ENCODE measurements at regions not wholly inside any gene's neighbourhood (a gene's known extent, or its start where the extent isn't known, plus 50 kb on each side); places are given as distances from the start of the nearest gene placed in this dataset.
"Not testable (repeated sequence)": the region's sequence is repeated elsewhere in the genome, so short reads cannot be mapped to it uniquely, and the experiment has no call there.

GRCh38 chr6:27667657-27668441, 194.9 kb upstream of the ZNF184 start:
- H3K4me3 ChIP-seq (ENCODE audit: low read depth, low read length) = no peak overlapping the region

DNA sequence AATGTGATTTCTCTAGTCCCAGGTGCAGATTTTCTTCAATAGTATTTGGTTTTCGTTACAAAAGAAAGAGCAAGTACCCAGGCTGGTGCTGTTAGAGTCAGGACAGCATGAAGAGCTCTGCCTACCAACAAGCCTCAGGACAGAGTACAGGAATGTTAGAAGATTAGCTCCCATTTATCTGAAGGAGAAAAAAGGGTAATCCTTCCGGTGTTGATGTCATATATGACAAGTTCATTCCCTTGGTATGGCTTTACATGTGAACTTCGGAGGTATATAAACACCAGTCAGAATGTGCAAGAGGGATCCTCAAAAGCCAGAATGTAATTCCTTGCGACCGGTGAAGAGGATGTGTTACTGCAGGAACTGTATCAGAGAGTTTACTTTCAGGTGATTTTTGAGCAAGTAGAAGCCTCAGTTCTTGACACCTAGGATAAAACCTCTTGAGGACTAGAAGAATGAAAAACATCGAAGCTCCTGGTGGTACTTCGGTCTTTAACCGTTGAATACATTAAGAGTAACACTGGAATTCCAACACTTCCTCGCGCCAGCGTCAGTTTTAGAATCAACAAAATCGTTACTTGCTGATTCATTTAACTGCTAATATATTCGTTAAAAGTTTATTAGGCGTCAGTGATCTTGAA, 194.2 kb upstream of the ZNF184 start:
- Histone ChIP-seq H3K36me3 (ENCODE audit: control insufficient read depth, insufficient read depth, low read length) (no peaks in the 10 kb centered on the region), H3K9ac (no peak overlapping the region), H3K4me3 (ENCODE audit: low read depth, low read length) (no peak overlapping the region), H2AFZ (no peak overlapping the region), H3K9me3 (ENCODE audit: control insufficient read depth, low read length) (no peaks in the 10 kb centered on the region), H3K4me1 (no peaks in the 10 kb centered on the region), H3K4me2 (ENCODE audit: low read length) (no peak overlapping the region), H3K79me2 (no peaks in the 10 kb centered on the region), H3K27ac (no peak overlapping the region), H3K27me3 (ENCODE audit: control insufficient read depth, insufficient read depth, low read length) (peaks cover 21% of the 10 kb centered on the region)
- no peak for TF ChIP-seq CTCF (IDR thresholded peaks at IDR 0.05)

More at GRCh38 chr6:27667657-27668441, 194.9 kb upstream of the ZNF184 start:
- no peak overlapping the region for H3K9ac ChIP-seq
- peaks cover 21% of the 10 kb centered on the region for H3K27me3 ChIP-seq (ENCODE audit: control insufficient read depth, insufficient read depth, low read length)
- no peaks in the 10 kb centered on the region for H3K79me2 ChIP-seq
- no peaks in the 10 kb centered on the region for H3K4me1 ChIP-seq
- H3K9me3 ChIP-seq (ENCODE audit: control insufficient read depth, low read length) = no peaks in the 10 kb centered on the region
- H2AFZ ChIP-seq = no peak overlapping the region
- H3K27ac ChIP-seq = no peak overlapping the region
- H3K36me3 ChIP-seq (ENCODE audit: control insufficient read depth, insufficient read depth, low read length) = no peaks in the 10 kb centered on the region
- H3K4me2 ChIP-seq (ENCODE audit: low read length) = no peak overlapping the region
- no peak for TF ChIP-seq CTCF (IDR thresholded peaks at IDR 0.05)

GRCh38 chr6:27662769-27663168, 189.9 kb upstream of the ZNF184 start:
- Histone ChIP-seq H3K79me2 (no peaks in the 10 kb centered on the region), H3K36me3 (ENCODE audit: control insufficient read depth, insufficient read depth, low read length) (no peaks in the 10 kb centered on the region), H3K4me1 (no peaks in the 10 kb centered on the region), H2AFZ (no peak overlapping the region), H3K9me3 (ENCODE audit: control insufficient read depth, low read length) (no peaks in the 10 kb centered on the region), H3K4me3 (ENCODE audit: low read depth, low read length) (no peak overlapping the region), H3K4me2 (ENCODE audit: low read length) (no peak overlapping the region), H3K27ac (no peak overlapping the region), H3K27me3 (ENCODE audit: control insufficient read depth, insufficient read depth, low read length) (peaks cover 12% of the 10 kb centered on the region), H3K9ac (no peak overlapping the region)
- TF ChIP-seq CTCF (IDR thresholded peaks at IDR 0.05) = no peak

- not testable (repeated sequence) for H3K79me2 ChIP-seq; H3K9me3 ChIP-seq (ENCODE audit: control insufficient read depth, low read length); H3K4me3 ChIP-seq (ENCODE audit: low read depth, low read length); H3K4me2 ChIP-seq (ENCODE audit: low read length); H2AFZ ChIP-seq; H3K27me3 ChIP-seq (ENCODE audit: control insufficient read depth, insufficient read depth, low read length); H3K4me1 ChIP-seq; H3K27ac ChIP-seq; H3K36me3 ChIP-seq (ENCODE audit: control insufficient read depth, insufficient read depth, low read length); H3K9ac ChIP-seq
Measured at GRCh38 chr6:27662212-27662611, 189.3 kb upstream of the ZNF184 start.

DNA sequence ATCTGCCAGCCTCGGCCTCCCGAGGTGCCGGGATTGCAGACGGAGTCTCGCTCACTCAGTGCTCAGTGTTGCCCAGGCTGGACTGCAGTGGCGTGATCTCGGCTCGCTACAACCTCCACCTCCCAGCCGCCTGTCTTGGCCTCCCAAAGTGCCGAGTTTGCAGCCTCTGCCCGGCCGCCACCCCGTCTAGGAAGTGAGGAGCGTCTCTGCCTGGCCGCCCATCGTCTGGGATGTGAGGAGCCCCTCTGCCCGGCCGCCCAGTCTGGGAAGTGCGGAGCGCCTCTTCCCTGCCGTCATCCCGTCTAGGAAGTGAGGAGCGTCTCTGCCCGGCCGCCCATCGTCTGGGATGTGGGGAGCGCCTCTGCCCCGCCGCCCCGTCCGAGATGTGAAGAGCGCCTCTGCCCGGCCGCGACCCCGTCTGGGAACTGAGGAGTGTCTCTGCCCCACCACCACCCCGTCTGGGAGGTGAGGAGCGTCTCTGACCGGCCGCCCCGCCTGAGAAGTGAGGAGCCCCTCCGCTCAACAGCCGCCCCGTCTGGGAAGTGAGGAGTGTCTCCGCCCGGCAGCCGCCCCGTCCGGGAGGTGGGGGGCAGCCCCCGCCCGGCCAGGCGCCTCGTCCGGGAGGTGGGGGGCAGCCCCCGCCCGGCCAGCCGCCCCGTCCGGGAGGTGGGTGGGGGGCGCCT, 180.4 kb upstream of the ZNF184 start:
- H3K9ac ChIP-seq; H3K4me1 ChIP-seq; H3K4me2 ChIP-seq (ENCODE audit: low read length); H3K36me3 ChIP-seq (ENCODE audit: control insufficient read depth, insufficient read depth, low read length); H2AFZ ChIP-seq; H3K9me3 ChIP-seq (ENCODE audit: control insufficient read depth, low read length); H3K4me3 ChIP-seq (ENCODE audit: low read depth, low read length); H3K79me2 ChIP-seq; H3K27ac ChIP-seq; H3K27me3 ChIP-seq (ENCODE audit: control insufficient read depth, insufficient read depth, low read length): not testable (repeated sequence)
